Stimulated activated CD8-positive, alpha-beta memory T cell treated with anti-CD3 and anti-CD28 coated beads, Interleukin-15, amount 100 ng/mL, for 48 hours (primary cell): ENCODE measurements at regions not wholly inside any gene's neighbourhood (a gene's known extent, or its start where the extent isn't known, plus 50 kb on each side); places are given as distances from the start of the nearest gene placed in this dataset.

Experiments
- DNase-seq, 2 donors: peaks; one replicate each; pipeline ENCODE4 v3.0.0-alpha.2; 2020; ENCODE audit warnings: low read depth in 2 of 2

GRCh38 chr21:38556390-38556789 lies 58.1 kb upstream of the ERG start:
- no peak for DNase-seq

- DNase-seq, result no peak
Measured at GRCh38 chr21:38561205-38561604, 62.9 kb upstream of the ERG start.

DNA sequence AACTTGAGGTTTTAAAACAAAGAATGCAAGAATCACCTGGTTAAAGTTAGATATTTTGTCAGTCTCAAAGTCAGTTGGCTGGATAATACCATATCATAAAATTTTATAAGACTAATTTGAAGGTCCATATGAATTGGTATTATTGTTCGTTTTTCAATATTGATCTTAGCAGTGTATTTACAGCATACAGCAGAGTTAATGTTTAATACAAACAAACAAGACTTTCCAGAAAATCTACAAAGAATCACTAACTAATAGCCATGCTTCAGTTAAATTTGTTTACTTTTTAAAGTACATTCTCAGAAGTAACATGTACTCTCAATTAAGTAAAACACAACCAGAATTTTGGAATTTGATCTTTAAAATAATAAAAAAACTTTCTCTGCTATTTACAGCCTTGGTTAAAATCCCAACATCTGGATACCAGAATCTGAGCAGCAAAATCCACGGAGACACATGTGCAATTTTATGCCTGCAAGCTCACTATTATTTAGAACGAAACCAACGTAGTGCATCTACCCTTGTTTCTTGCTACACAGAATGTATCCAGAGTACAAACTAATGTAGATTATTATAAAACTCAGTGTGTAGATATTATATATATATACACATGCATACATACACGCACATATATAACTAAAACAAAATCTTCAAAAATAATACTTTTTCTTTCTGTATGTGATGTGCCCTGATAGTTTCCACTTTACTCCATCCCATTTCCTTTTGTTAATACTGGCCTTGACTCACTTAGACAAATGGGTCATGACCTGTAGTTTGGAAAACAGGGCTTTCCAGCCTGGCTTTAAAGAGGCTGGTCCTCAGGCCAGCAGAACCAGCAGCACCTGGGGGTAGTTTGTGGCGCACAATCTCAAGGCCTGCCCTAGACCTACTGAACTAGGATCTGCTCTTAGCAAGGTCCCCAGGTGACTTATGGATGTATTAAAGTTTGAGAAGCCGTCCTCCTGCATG lies 63.6 kb upstream of the ERG start:
- DNase-seq, result no peak

DNA sequence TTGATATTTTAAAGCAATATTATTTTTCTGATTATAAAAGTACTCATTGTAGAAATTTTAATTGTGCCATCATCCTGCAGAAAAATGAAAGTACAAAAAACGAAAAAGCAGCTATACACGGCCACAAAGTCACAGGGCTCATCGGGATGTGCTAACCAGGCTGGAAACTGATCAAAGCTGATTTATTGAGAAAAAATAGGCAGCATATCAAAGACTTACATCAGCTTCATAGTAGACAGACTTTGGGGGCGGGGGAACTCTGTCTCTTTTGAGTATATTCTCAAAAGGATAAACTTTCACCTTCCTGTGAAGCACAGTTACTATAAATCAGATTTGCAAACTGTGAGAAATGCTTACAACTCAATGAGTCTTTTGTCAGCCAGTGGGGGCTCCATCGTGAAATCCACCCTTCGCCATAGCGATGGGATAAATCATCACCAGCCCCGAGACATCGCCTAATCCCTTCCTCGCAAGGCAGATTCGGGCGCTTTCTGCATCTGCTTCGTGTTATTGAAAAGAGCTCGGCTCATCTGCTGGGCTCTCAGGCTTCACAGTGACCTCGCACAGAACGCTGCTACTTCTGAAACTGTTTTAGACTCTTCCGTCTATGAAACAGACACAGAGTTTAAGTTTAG lies 69.2 kb upstream of the ERG start:
- DNase-seq, result no peak

- DNase-seq, result no peak
Measured at GRCh38 chr21:38567970-38568360, 69.7 kb upstream of the ERG start.

GRCh38 chr21:38569733-38570132 lies 71.5 kb upstream of the ERG start:
- DNase-seq, result no peak

- no peak for DNase-seq
Measured at GRCh38 chr21:38570596-38570995, 72.3 kb upstream of the ERG start.

DNA sequence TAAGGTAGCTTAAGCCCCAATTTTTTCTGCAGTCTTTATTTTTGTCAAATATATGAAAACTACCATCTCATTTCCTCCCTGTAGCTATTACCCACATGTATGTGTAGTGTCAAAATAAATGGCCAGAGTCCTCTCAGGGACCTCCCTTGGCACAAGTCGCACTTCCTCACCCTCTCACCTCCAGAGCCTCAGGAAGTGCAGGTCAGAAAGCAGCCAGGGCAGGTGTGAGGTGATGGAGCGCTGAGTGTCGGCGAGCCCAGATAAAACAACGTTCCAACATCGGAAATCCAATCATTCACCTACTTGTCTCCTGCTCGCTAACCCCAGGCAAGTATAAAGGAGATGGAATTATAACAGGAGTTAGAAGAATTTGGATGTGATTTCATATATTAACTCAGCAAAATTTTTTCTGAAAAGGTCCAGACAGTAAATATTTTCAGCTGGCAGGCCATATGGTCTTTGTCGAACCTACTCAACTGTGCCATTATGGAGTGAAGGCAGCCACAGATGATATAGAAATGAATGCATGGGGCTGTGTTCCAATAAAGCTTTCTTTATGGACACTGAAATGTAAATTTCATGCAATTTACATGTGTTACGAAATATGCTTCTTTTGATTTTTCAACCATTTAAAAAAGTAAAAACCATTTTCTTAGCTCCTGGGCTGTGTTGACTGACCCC lies 76.8 kb upstream of the ERG start:
- DNase-seq, result no peak

- DNase-seq, result no peak
Measured at GRCh38 chr21:38577887-38578286, 79.6 kb upstream of the ERG start.

DNA sequence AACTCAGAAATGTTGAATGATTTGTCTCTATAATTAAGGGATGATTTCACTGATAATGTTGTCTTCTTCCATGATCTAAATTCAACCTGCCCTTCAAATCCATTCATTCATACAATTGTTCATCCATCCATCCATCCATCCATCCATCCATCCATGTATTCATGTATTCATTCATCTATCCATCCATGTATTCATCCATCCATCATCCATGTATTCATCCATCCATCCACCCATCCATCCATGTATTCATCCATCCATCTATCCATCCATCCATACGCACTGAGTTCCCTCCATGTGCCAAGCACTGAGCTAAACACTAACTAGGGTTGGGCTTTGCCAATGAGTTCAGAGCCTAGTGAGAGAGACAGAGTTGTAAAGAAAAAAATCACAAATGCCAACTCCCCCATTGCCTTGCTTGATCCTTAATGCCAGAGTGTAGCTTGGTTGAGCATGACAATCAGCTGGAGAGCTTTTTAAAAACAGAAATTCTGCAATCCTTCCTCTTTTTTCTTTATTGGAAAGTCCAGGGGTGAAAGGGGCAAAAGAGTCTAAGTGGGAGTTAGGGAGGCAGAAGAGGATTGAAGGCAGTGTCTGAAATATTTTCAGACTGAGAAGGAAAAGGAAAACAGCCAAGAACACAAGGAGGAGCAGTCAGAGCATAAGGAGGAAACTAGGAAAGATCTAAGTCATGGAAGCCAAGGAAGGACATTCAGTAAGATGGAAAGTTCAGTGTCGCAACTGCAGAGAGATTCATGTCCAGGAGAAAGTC lies 92.4 kb upstream of the ERG start:
- no peak for DNase-seq

DNA sequence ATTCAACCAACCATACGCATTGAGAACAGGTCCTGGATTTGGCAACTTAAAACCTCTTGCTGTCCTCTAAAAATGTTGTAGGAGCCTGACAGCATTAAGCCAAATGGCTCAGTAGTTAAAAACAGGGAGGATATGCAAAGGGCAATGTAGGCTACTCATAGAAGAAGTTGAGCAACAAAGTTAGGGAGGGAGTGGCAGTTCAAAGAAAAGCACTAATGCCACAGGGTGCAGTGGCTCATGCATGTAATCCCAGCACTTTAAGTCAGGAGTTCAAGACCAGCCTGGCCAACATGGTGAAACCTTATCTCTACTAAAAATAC lies 92.9 kb upstream of the ERG start:
- no peak for DNase-seq

- peak in 1 of 2 donors; percentile 8 for DNase-seq
Measured at GRCh38 chr21:38596264-38597042, 98.2 kb upstream of the ERG start.

- DNase-seq, result no peak
Measured at GRCh38 chr21:38597421-38597820, 99.1 kb upstream of the ERG start.

DNA sequence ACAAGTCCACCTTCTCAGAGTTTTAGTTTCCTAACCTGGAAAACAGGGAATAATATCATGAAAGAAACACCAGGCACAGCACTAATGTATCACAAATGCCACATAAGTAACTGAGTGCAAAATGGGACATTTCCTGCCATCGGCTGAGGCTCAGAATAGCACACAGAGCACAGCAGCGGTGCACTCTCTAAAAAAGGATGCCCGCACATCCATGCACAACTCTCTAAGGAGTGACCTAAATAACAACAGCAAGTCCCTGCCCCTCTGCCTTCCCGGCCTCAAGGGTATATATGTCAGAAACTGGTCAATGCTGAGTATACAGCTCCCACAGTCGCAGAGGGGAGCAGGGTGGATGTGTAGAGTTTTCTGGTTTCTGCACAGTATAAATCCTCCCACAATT lies 100.1 kb upstream of the ERG start:
- DNase-seq, result no peak

DNA sequence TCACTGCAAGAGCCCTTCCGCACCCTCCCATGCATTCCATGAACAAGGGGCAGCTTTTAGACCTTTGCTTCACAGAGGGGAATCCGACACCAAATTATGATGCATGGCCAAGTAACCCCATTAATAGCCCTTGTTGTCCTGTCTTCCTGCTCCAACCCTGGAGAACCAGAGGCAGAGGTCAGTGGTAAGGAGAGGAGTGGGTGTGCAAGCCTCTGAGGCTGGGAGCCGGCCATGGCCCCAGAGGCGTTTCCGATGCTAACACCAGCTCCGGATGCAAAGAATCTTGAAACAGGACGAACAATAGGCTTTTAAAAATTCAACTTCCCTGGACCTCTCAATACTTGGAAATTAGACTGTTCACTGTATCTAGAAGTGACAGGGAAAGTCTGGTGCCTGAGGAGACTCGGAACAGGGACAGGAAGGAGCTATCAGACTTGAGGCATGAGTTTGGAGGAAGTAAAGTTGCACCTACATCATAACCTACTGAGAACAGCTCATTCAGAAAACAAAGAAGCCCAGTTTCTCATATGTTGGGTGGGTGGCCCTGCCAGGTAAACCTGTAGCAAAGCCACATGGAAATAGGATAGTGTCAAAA lies 101.2 kb upstream of the ERG start:
- DNase-seq, result no peak

DNA sequence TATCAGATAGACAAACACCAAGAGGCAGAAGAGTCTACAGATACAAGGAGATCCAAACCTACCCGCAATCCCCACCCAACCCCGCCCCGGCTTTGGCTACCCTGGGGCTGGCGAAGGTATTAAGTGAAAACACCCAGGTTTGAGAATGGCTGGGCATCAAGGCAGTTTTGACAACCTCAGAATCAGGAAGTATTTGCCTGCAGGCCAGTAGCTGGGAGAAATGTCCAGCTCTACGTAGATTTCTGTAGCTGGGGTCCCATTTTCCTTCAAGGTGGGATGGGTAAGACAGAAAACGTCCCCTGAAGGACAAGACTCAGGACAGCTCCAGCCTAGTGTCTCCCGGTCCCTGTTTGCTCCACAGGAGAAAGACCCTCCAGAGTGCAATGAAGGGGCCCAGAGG lies 101.8 kb upstream of the ERG start:
- no peak for DNase-seq

GRCh38 chr21:38605236-38605635 lies 107.0 kb upstream of the ERG start:
- no peak for DNase-seq

GRCh38 chr21:38609580-38609979 lies 111.3 kb upstream of the ERG start:
- no peak for DNase-seq

DNA sequence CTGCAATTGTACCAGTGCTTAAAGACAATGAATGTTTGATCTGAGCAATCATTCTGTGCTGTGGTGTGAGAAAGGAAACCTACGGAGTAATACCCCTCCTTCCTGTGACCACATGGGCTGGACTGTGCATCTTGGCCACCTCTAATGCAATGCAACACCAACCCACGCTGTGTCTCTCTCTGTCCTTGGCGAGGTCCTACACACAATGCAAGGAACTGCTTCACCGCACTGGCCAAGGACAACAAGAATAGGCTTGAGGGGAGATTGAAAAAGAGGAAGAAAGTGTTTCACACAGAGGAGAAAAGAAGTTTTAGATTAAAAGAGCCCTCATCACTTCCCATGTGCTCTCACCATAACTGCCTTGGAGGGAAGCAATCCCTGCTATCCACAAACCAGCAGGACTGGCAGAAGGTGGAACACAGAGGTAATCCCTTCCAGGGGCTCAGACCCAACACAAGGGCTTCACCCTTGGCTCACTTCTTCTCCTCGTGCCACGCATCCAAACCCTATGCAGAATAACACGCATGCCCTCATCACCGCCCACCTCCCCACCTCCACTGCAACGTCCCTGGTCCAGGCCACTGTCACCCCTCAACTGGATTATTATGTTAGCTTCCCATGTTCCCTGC lies 112.5 kb upstream of the ERG start:
- no peak for DNase-seq

DNA sequence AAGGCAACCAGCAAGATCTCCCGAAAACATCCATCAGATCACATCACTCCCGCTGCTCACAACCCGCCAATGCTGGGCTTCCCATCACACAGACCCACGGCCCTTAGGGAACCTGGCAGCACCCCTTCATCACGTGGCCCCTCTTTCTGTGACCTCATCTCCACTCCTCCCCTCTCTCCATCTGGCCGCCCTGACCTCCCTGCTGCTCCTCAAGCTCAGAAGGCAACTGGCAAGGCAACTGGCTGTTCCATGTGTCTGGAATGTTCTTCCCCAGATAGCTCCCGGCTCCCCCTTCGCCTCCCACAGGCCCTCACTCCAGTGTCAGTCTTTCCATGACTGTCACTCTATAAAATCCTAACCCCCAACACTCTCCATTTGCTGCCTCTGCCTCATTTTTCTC lies 113.0 kb upstream of the ERG start:
- no peak for DNase-seq
